NOMO-1 treated with dmso at 0.1 percent for 144 hours (cell line): ENCODE measurements at regions not wholly inside any gene's neighbourhood (a gene's known extent, or its start where the extent isn't known, plus 50 kb on each side); places are given as distances from the start of the nearest gene placed in this dataset.
"Not testable (repeated sequence)": the region's sequence is repeated elsewhere in the genome, so short reads cannot be mapped to it uniquely, and the experiment has no call there.

Experiments used
- DNase-seq: peaks from one replicate; lab custom pipeline; 2025; ENCODE audit not compliant: unreplicated experiment; lab: John Stamatoyannopoulos, UW

DNA sequence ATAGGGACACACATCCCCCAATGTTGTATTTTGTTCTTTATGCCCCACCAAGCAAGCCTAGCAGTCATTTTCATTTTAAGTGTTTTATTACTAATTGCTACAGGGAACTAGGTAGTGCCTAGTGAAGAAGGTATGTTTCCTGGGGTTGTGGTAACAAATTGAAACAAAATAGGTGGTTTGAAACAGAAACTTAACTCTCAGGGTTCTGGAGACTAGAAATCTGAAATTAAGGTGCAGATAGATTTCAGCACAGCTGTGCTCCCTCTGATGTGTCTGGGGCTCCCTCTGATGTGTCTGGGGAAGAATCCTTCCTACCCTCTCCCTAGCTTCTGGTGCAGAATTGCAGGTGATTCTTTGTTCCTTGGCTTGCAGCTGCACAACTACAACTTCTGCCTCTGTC lies 390.1 kb downstream of the ZFHX3 start:
- DNase-seq = no peak

DNA sequence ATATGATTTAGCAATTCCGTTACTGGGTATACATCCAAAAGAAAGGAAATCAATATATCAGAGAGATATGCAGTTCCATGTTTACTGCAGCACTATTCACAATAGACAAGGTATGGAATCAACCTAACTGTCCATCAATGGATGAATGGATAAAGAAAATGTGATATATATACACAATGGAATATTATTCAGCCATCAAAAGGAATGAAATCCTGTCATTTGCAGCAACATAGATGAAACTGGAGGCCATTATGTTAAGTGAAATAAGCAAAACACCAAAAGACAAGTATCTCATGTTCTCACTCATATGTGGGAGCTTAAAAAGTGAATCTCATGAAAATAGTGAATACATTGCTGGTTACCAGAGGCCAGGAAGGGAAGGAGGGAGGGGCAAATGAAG lies 390.8 kb downstream of the ZFHX3 start:
- no peak for DNase-seq

DNA sequence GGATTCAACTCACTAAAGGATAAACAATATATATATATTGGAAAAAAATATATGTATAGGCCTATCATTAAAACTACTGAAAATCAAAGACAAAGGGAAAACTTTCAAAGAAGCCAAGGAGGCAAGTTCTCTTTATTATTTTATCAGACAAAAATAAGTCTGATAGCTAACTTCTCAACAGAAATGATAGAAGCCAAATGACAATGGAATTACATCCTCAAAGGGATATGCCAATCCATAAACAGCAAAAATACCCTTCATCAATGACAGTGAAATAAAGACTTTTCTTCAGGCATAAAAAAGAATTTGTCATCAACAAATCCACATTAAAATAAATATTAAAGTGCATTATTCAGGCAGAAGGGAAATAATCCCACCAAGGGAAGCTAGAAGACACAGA lies 393.4 kb downstream of the ZFHX3 start:
- no peak for DNase-seq

DNA sequence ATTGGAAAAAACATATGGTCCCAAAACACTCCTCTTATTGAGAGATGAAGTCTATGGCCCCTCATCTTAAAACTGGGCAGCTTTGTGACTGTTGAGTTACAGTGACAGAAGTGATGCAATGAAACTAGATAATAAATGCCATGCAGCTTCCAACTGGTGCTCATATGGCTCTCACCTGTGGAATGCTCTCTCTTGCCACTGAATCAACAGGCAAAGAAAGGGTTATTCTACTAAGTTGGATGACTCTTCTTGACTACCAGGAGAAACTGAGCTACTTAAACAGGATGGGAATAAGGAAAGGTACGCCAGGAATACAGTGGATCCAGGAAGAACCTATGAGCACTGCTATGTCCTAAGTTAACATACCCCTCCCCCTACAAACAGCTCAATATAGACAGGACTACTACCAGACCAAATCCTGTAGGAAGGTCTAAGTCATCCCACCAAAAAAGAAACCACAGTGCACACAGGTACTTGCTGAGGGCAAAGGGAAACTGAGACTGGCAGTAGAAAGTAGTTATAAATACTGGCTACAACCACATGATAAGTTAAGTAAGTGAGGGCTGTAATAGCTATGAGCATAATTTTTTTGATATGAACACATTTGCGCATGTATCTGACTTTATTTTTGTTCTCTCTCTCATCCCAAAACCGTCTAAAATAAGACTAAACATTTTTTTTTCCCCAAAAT lies 398.5 kb downstream of the ZFHX3 start:
- no peak for DNase-seq

DNA sequence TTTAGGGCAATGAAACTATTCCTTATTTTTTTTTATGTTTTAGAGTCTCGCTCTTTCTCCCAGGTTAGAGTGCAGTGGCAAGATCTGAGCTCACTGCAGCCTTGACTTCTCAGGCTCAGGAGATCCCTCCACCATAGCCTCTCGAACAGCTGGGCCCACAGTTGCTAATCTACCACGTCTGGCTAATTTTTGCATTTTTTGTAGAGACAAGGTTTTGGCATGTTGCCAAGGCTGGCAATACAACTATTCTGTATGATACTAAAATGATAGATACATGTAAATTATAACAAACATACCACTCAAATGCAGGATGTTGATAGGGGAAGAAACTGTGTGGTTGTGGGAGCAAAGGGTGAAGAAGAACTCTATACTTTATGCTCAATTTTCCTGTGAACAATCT lies 401.3 kb downstream of the ZFHX3 start:
- DNase-seq = no peak

DNA sequence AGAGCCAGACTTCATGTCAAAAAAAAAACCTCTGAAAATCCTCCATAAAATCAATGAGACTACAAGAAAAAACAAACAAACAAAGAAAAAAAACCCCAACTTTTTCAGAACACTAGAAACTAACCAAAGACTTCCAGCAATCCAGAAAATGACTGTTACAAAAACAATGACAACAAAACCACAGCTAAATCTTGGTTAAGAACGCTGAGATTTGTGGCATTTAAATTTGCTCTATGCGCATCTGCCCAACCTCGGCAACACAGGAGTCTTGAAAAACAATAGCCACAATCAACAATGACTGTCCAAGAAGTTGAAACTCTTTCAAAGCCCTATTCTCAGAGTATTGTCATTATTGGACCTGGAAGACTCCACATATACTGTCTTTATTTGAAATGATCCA lies 402.4 kb downstream of the ZFHX3 start:
- no peak for DNase-seq

DNA sequence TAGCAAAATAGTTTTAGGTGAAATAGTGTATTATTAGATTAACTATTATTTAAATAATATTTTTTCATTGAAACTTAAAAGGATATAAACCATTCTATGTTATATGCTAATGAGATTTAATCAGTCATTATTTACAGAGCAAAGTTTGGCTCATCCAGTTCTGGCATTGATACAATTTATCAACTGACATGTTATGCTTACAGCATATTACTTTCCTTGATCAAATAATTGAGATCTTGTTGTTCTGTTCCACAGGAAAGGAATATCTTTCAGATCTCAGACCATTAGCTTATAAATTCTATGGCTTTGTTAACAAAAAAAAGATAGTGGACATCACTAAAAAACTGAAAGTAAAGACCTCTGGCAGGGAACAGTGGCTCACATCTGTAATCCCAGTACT lies 403.0 kb downstream of the ZFHX3 start:
- DNase-seq = no peak

DNA sequence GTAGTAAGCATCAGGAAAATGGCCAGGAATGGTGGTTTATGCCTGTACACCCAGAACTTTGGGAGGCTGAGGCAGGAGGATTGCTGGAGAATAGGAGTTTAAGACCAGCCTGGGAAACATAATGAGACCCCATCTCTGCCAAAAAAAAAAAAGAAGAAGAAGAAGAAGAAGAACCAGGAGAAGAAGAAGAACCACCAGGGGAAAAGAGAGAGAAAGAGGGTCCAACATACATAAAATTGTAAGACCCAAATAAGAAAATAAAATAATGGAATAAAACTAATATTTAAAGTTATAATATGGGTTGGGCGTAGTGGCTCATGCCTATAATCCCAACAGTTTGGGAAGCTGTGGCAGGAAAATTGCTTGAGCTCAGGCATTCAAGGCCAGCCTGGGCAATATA lies 408.4 kb downstream of the ZFHX3 start:
- no peak for DNase-seq

DNA sequence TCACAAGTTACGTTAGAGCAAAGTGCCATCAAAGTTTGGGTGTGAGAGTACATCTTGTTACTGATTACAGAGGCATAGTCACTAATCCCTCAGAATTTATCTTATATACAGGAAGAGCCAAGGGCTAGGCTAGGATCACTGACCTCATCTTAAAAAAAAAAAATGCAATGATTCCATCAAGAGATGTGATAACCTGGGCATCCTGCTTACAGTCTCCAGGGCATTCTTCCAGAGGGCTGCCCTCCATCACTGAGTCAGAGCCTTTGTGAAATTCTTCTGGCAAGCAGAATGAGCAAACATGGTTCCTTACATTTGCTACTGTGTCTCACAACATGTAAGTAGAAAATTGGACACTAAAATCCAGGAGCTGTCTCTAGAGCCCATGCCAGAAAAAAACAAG lies 410.6 kb downstream of the ZFHX3 start:
- no peak for DNase-seq

DNA sequence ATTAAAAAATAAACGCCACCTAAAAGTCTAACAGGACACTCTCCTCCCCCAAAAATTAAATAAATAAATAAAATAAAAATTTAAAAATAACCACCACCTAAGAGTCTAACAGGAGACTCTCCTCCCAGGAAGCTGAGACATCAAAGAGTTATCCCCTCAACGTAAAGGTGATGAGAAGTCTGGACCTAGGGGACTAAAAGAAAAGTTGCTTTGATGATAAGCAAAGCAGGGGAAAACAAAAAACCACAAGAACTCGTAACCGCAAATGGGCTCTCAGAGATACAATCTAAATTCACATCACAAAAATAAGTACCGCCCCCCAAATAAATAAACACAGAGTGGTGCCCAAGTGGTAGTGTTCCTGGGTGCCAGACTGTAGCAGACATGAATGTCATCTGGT lies 412.2 kb downstream of the ZFHX3 start:
- DNase-seq = no peak

DNA sequence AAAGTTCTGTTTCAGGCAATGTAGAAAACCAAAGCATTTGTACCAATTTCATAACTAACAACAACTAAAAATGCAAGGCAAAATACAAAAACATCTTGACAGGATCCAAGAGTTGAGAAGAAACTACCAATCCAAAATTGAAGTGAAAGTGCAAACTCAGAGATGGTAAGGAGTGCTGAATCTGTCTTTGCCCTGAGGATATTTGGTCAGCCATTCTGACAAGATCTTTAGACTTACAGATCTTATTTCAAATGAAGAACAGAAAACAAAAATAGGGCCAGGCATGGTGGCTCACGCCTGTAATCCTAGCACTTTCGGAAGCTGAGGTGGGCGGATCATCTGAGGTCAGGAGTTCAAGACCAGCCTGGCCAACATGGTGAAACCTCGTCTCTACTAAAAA lies 412.8 kb downstream of the ZFHX3 start:
- DNase-seq = no peak

DNA sequence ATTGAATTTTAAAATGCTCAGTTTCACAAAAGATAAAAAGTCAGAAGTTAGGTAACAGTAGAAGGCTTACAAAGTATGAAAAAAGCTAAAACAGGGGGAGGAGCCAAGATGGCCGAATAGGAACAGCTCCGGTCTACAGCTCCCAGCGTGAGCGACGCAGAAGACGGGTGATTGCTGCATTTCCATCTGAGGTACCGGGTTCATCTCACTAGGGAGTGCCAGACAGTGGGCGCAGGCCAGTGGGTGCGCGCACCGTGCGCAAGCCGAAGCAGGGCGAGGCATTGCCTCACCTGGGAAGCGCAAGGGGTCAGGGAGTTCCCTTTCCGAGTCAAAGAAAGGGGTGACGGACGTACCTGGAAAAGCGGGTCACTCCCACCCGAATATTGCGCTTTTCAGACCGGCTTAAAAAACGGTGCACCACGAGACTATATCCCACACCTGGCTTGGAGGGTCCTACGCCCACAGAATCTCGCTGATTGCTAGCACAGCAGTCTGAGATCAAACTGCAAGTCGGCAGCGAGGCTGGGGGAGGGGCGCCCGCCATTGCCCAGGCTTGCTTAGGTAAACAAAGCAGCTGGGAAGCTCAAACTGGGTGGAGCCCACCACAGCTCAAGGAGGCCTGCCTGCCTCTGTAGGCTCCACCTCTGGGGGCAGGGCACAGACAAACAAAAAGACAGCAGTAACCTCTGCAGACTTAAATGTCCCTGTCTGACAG lies 420.6 kb downstream of the ZFHX3 start:
- DNase-seq = not testable (repeated sequence)

DNA sequence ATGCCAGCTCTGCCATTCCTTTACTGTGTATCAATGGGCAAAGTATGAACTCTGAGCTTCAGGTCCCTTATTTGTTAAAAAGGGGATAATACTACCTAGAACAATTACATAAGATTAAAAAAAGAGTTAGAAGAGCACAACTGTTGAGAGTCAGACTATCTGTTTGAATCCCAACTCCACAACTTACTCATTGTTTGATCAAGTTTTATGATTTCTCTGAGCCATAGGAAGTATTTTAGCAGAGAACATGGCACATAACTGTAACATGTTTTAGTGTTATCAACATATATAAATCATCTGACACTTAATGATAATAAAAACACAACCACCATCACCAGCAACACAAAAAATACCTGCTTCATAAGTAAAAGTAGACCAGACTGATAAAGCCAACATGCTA lies 421.3 kb downstream of the ZFHX3 start:
- no peak for DNase-seq

DNA sequence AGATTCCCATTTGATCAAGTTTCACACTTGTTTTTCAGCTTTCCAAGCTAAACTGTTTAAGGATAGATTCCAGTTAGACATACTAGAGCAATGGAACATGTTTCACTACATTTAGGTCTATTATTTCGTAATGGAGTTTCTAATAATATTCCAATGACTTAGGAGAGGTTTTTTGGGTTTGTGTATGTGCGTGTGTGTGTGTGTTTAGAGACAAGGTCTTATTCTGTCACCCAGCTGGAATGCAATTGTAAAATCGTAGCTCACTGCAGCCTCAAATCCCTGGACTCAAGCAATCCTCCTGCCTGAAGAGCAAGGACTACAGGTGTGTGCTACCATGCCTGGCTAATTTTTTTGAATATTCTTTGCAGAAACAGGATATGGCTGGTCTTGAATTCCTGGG lies 426.3 kb downstream of the ZFHX3 start:
- no peak for DNase-seq

DNA sequence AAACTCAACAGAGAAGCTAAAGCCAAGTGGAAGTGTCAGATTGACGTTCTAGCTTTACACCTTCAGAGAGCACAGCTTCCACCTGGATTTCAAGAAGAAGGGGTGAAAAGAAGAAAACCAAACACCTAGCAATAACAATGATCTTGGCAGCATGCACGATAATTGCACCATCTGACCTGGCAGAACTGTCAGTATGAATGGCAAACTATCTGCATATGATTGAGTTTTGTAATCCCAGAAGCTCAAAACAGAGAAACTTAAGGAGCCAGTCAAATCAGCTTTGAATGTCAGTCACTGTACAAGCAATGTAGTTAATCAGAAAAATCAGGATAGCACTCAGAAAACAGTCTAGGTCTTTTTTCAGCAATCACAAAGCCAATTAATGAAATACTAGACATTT lies 427.1 kb downstream of the ZFHX3 start:
- DNase-seq = no peak

DNA sequence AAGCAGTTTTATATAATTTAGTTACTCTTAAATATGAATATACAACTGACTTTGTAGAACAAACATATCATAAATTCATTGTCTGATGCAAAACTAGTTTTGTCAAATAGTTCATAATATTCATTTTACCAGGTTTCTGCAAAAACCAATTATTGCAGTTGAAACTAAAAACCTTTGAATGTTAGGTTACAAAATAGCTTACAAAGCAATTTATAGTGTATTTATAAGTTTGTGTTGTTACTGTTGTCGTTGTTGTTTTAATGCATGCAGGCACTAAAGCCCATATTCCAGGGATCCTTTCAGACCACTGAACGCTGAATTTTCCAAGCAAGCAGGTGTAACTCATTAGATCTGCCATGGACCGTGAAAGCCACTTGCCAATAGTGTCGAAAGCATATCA lies 427.6 kb downstream of the ZFHX3 start:
- DNase-seq = no peak

DNA sequence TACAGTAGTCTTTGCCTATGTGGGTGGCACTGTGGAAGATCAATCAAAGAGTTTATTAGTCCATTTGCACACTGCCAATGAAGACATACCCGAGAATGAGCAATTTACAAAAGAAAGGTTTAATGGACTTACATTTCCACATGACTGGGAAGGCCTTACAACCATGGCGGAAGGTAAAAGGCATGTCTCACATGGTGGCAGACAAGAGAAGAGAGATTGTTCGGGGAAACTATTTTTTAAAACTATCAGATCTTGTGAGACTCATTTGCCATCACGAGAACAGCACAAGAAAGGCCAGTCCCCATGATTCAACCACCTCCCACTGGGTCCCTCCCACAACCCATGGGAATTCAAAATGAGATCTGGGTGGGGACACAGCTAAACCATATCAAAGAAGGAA lies 432.1 kb downstream of the ZFHX3 start:
- no peak for DNase-seq

DNA sequence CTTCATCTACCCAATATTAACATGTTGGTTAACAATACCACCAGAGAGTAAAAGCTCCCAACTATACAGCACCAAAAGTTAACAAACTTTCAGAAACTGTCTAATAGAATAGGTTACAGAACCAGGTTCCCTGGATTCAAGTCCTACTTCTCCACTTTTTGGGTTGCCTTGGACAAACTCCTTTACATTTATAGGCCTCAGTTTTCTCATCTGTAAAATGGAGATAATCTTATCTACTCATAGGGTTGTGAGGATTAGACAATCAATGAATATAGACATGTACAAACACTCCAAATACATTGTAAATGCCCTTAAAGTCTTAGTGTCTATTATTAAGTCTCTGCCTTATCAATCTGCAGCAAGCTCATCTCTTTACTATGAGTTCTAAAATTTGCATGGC lies 435.2 kb downstream of the ZFHX3 start:
- no peak for DNase-seq

DNA sequence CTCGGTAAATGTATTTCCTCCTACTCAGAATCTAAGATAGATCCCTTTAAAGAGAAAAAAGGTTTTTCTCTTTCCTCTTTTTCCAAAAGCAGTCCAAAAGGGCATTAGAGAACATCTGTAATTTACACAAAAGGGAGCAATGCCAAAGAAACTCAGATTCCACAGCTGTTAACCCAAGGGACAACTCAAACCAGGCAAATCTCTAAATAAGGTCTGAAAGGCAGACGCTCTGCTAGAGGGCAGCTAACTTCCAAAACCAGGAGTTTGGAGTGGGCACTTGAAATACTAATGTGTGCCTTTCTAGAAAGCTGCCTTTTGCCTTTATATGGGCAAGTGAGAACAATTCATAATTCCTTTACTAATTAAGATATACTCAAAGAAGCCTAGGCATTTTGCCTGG lies 435.7 kb downstream of the ZFHX3 start:
- DNase-seq = no peak

DNA sequence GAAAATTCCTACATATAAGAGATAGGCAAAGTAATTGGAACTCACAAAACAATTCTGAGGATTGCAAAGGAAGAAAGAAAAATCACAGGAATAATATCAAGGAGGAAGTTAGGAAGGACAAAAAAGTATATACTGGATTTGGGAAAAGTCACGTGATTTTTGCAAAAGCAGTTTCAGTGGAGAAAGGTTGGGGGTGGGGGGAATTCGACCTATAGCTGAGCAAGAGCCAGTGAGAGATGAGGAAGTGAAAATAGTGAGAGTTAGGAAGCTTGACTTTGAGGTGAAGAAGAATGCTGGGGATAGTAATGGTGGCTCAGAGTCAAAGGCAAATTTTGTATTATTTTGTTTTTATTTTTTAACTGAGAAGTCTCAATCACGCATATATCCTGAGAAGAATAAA lies 438.0 kb upstream of the PMFBP1 start:
- no peak for DNase-seq

DNA sequence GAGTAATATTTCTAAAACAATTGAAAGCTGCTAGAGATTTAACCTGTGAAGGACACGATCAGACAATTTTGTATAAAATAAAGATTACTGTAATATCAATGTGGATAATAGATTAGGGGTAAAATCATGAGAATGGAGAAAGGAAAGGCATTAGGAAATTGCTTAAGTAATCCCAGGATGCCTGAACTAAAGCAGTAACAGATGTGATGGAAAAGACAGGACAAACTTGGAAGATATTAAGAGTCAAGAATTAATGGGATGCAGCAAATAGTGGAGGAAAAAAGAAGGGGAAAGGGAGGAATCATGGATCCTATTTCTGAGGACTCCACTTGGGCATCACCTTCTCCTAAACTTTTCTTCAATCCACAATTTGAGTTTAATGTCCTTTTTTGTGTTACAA lies 437.1 kb upstream of the PMFBP1 start:
- no peak for DNase-seq

DNA sequence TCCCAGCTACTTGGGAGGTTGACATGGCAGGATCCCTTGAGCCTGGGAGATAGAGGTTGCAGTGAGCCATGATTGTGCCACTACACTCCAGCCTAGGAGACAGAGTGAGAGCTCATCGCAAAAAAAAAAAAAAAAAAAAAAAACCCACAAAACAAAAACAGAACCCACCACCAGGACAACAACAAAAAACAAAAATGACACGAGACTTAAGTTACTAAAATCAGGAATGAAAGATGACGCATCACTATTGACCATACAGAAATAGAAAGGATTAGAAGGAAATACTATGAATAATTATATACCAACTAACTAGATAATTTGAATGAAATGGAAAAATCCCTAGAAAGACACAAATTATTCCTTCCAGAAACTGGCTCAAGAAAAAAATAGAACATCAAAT lies 432.4 kb upstream of the PMFBP1 start:
- DNase-seq = no peak

DNA sequence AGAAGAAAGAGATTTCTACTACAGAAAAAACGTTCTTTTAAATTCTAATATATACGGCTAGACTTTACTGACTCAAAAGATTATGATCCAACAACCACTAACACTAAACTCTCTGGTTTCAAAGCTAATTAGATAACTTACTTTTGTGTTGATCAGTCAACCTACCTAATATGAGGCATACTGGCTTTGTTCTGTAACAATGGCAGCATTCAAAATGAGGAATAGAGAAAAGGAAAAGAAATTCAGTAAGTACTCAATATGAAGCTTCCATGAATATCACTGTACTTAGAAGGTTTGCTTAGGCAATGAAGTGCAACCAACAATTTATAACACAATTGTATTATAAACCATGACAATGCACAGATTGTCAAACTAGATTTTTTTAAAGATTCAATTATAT lies 430.5 kb upstream of the PMFBP1 start:
- DNase-seq = no peak
